Activated naive CD4-positive, alpha-beta T cell treated with anti-CD3 and anti-CD28 coated beads, Interleukin-2, amount 10 ng/mL, durations not matched to agents 7 days and 5 days (primary cell): ENCODE measurements at regions not wholly inside any gene's neighbourhood (a gene's known extent, or its start where the extent isn't known, plus 50 kb on each side); places are given as distances from the start of the nearest gene placed in this dataset.
"Not testable (repeated sequence)": the region's sequence is repeated elsewhere in the genome, so short reads cannot be mapped to it uniquely, and the experiment has no call there.

ENCODE experiments used
- CTCF ChIA-PET: fragments of 350-600 bp; sonication (Branson Sonifier 250); formaldehyde crosslinking; loops from one replicate; lab custom pipeline; 2021; ENCODE audit warnings: antibody characterized with exemption; lab: Charles Lee
- DNase-seq: peaks from one replicate; pipeline ENCODE4 v3.0.0-alpha.2; 2020
- H3K27ac Mint-ChIP-seq: one replicate; pipeline ENCODE4 v1.8.0; 2021; ENCODE audit warnings: mild to moderate bottlenecking, moderate library complexity, mixed read lengths
- H3K27me3 Mint-ChIP-seq: one replicate; pipeline ENCODE4 v1.8.0; 2021; ENCODE audit warnings: mild to moderate bottlenecking, mixed read lengths
- H3K36me3 Mint-ChIP-seq: one replicate; pipeline ENCODE4 v1.8.0; 2021; ENCODE audit warnings: mixed read lengths
- H3K4me1 Mint-ChIP-seq: one replicate; pipeline ENCODE4 v1.8.0; 2021; ENCODE audit warnings: mixed read lengths
- H3K4me3 Mint-ChIP-seq: one replicate; pipeline ENCODE4 v1.8.0; 2021; ENCODE audit warnings: mild to moderate bottlenecking, moderate library complexity, mixed read lengths
- H3K9me3 Mint-ChIP-seq: one replicate; pipeline ENCODE4 v1.8.0; 2021; ENCODE audit warnings: mixed read lengths

GRCh38 chr2:2782007-2782406 lies 450.9 kb upstream of the MYT1L start:
- Mint-ChIP-seq H3K4me3 (no peak overlapping the region), H3K9me3 (peaks cover 32% of the 10 kb centered on the region), H3K27ac (no peak overlapping the region), H3K4me1 (no peaks in the 10 kb centered on the region), H3K36me3 (no peaks in the 10 kb centered on the region), H3K27me3 (no peaks in the 10 kb centered on the region)
- no peak for DNase-seq
- CTCF ChIA-PET = no interaction called here

GRCh38 chr2:2779727-2780126 lies 448.7 kb upstream of the MYT1L start:
- Mint-ChIP-seq H3K27ac (no peak overlapping the region), H3K4me1 (no peaks in the 10 kb centered on the region), H3K36me3 (no peaks in the 10 kb centered on the region), H3K9me3 (peaks cover 32% of the 10 kb centered on the region), H3K27me3 (no peaks in the 10 kb centered on the region), H3K4me3 (no peak overlapping the region)
- CTCF ChIA-PET = no interaction called here
- no peak for DNase-seq

- H3K9me3 Mint-ChIP-seq = peaks cover 32% of the 10 kb centered on the region
- CTCF ChIA-PET = no interaction called here
- H3K27me3 Mint-ChIP-seq = no peaks in the 10 kb centered on the region
- no peaks in the 10 kb centered on the region for H3K4me1 Mint-ChIP-seq
- no peaks in the 10 kb centered on the region for H3K36me3 Mint-ChIP-seq
- DNase-seq = no peak
- H3K27ac Mint-ChIP-seq = no peak overlapping the region
- H3K4me3 Mint-ChIP-seq = no peak overlapping the region
Measured at GRCh38 chr2:2777876-2778275, 446.8 kb upstream of the MYT1L start.

GRCh38 chr2:2777213-2777612 lies 446.1 kb upstream of the MYT1L start:
- H3K27ac Mint-ChIP-seq = no peak overlapping the region
- H3K9me3 Mint-ChIP-seq = peaks cover 30% of the 10 kb centered on the region
- no peaks in the 10 kb centered on the region for H3K36me3 Mint-ChIP-seq
- H3K27me3 Mint-ChIP-seq = no peaks in the 10 kb centered on the region
- no peak for DNase-seq
- no peaks in the 10 kb centered on the region for H3K4me1 Mint-ChIP-seq
- CTCF ChIA-PET = no interaction called here
- H3K4me3 Mint-ChIP-seq = no peak overlapping the region

- no peaks in the 10 kb centered on the region for H3K27me3 Mint-ChIP-seq
- no peak overlapping the region for H3K27ac Mint-ChIP-seq
- DNase-seq = no peak
- H3K36me3 Mint-ChIP-seq = no peaks in the 10 kb centered on the region
- peaks cover 12% of the 10 kb centered on the region for H3K9me3 Mint-ChIP-seq
- H3K4me1 Mint-ChIP-seq = no peaks in the 10 kb centered on the region
- CTCF ChIA-PET = no interaction called here
- H3K4me3 Mint-ChIP-seq = no peak overlapping the region
Measured at GRCh38 chr2:2775018-2775417, 443.9 kb upstream of the MYT1L start.

GRCh38 chr2:2773692-2774091 lies 442.6 kb upstream of the MYT1L start:
- Mint-ChIP-seq H3K36me3 (no peaks in the 10 kb centered on the region), H3K4me3 (no peak overlapping the region), H3K27me3 (no peaks in the 10 kb centered on the region), H3K9me3 (peaks cover under 1% of the 10 kb centered on the region), H3K27ac (no peak overlapping the region), H3K4me1 (no peaks in the 10 kb centered on the region)
- CTCF ChIA-PET = no interaction called here
- no peak for DNase-seq

- CTCF ChIA-PET, H3K4me3 Mint-ChIP-seq, H3K9me3 Mint-ChIP-seq, H3K27ac Mint-ChIP-seq, DNase-seq, H3K27me3 Mint-ChIP-seq, H3K4me1 Mint-ChIP-seq, H3K36me3 Mint-ChIP-seq: not testable (repeated sequence)
Measured at GRCh38 chr2:2773080-2773479, 442.0 kb upstream of the MYT1L start.

GRCh38 chr2:2771721-2772411 lies 440.8 kb upstream of the MYT1L start:
- DNase-seq = no peak
- CTCF ChIA-PET = no interaction called here
- no peak overlapping the region for H3K4me3 Mint-ChIP-seq
- H3K9me3 Mint-ChIP-seq = no peaks in the 10 kb centered on the region
- H3K36me3 Mint-ChIP-seq = no peaks in the 10 kb centered on the region
- no peaks in the 10 kb centered on the region for H3K4me1 Mint-ChIP-seq
- no peak overlapping the region for H3K27ac Mint-ChIP-seq
- no peaks in the 10 kb centered on the region for H3K27me3 Mint-ChIP-seq

GRCh38 chr2:2769481-2770431 lies 438.7 kb upstream of the MYT1L start:
- CTCF ChIA-PET = no interaction called here
- Mint-ChIP-seq H3K27me3 (no peaks in the 10 kb centered on the region), H3K27ac (no peak overlapping the region), H3K4me1 (no peaks in the 10 kb centered on the region), H3K36me3 (no peaks in the 10 kb centered on the region), H3K9me3 (no peaks in the 10 kb centered on the region), H3K4me3 (no peak overlapping the region)
- DNase-seq = no peak

- H3K36me3 Mint-ChIP-seq = no peaks in the 10 kb centered on the region
- DNase-seq = no peak
Measured at GRCh38 chr2:2768476-2768875, 437.4 kb upstream of the MYT1L start.

GRCh38 chr2:2767837-2768236 lies 436.8 kb upstream of the MYT1L start:
- Mint-ChIP-seq H3K36me3 (no peaks in the 10 kb centered on the region), H3K27me3 (no peaks in the 10 kb centered on the region)

More at GRCh38 chr2:2768476-2768875, 437.4 kb upstream of the MYT1L start:
- no peak overlapping the region for H3K4me3 Mint-ChIP-seq
- CTCF ChIA-PET = no interaction called here
- no peaks in the 10 kb centered on the region for H3K27me3 Mint-ChIP-seq
- no peaks in the 10 kb centered on the region for H3K9me3 Mint-ChIP-seq
- no peaks in the 10 kb centered on the region for H3K4me1 Mint-ChIP-seq
- H3K27ac Mint-ChIP-seq = no peak overlapping the region

GRCh38 chr2:2765839-2766495 lies 434.9 kb upstream of the MYT1L start:
- no peak overlapping the region for H3K4me3 Mint-ChIP-seq
- DNase-seq = no peak
- CTCF ChIA-PET = no interaction called here
- H3K9me3 Mint-ChIP-seq = peaks cover 1% of the 10 kb centered on the region
- no peaks in the 10 kb centered on the region for H3K36me3 Mint-ChIP-seq
- H3K27me3 Mint-ChIP-seq = peaks cover 2% of the 10 kb centered on the region
- no peaks in the 10 kb centered on the region for H3K4me1 Mint-ChIP-seq
- H3K27ac Mint-ChIP-seq = no peak overlapping the region

More at GRCh38 chr2:2767837-2768236, 436.8 kb upstream of the MYT1L start:
- Mint-ChIP-seq H3K4me1 (no peaks in the 10 kb centered on the region), H3K4me3 (no peak overlapping the region), H3K27ac (no peak overlapping the region), H3K9me3 (no peaks in the 10 kb centered on the region)
- no peak for DNase-seq
- CTCF ChIA-PET = no interaction called here

- H3K27me3 Mint-ChIP-seq = peaks cover 5% of the 10 kb centered on the region
- no peaks in the 10 kb centered on the region for H3K4me1 Mint-ChIP-seq
- H3K9me3 Mint-ChIP-seq = peaks cover 2% of the 10 kb centered on the region
- H3K36me3 Mint-ChIP-seq = no peaks in the 10 kb centered on the region
- no peak overlapping the region for H3K27ac Mint-ChIP-seq
- H3K4me3 Mint-ChIP-seq = no peak overlapping the region
- CTCF ChIA-PET = no interaction called here
- DNase-seq = no peak
Measured at GRCh38 chr2:2765176-2765800, 434.2 kb upstream of the MYT1L start.

GRCh38 chr2:2764739-2765138 lies 433.7 kb upstream of the MYT1L start:
- Mint-ChIP-seq H3K27ac (no peak overlapping the region), H3K27me3 (peaks cover 5% of the 10 kb centered on the region), H3K4me1 (no peaks in the 10 kb centered on the region), H3K9me3 (peaks cover 2% of the 10 kb centered on the region), H3K4me3 (no peak overlapping the region), H3K36me3 (no peaks in the 10 kb centered on the region)
- DNase-seq = no peak
- CTCF ChIA-PET = no interaction called here
